Right ventricle myocardium superior (tissue), 1 donor: ENCODE measurements at regions not wholly inside any gene's neighbourhood (a gene's known extent, or its start where the extent isn't known, plus 50 kb on each side); places are given as distances from the start of the nearest gene placed in this dataset.

Source experiments
- ATAC-seq: fragments of 200-7000 bp; cut with Tn5 transposase; one replicate; pipeline ENCODE4 v1.9.1; 2020; ENCODE audit warnings: mild to moderate bottlenecking; ENCODE audit not compliant: poor library complexity
- DNase-seq: peaks from one replicate; pipeline ENCODE4 v3.0.0-alpha.2; 2020
- intact Hi-C: fragments of 100-400 bp; cut with DNase I; formaldehyde crosslinking; loops from one replicate; pipeline ENCODE4 v1.11.2; 2022
- donor health status: DM: no; HTN: yes; CAD: no; lungs with severe emphysema.

GRCh38 chr1:187876775-187877174 lies 1048.0 kb downstream of the PLA2G4A start:
- ATAC-seq (no peak), DNase-seq (no peak)
- intact Hi-C loops: no loop called here

- ATAC-seq (no peak), DNase-seq (no peak)
- intact Hi-C loops: no loop called here
These were observed 1048.5 kb downstream of the PLA2G4A start for GRCh38 chr1:187877220-187877619.

GRCh38 chr1:187878883-187879282 lies 1050.1 kb downstream of the PLA2G4A start:
- intact Hi-C loops: no loop called here
- no peak for DNase-seq
- ATAC-seq: no peak

- intact Hi-C loops: no loop called here
These were observed 1054.6 kb downstream of the PLA2G4A start for GRCh38 chr1:187883356-187883755.

GRCh38 chr1:187891993-187892682 lies 1063.4 kb downstream of the PLA2G4A start:
- DNase-seq (no peak), ATAC-seq (no peak)
- intact Hi-C loops: no loop called here

More at GRCh38 chr1:187883356-187883755, 1054.6 kb downstream of the PLA2G4A start:
- DNase-seq: no peak
- no peak for ATAC-seq

- intact Hi-C loops: no loop called here
- no peak for ATAC-seq
- DNase-seq: no peak
These were observed 1063.9 kb downstream of the PLA2G4A start for GRCh38 chr1:187892683-187893039.

GRCh38 chr1:187893471-187893870 lies 1064.7 kb downstream of the PLA2G4A start:
- DNase-seq (no peak), ATAC-seq (no peak)
- intact Hi-C loops: no loop called here

GRCh38 chr1:187894349-187894748 lies 1065.6 kb downstream of the PLA2G4A start:
- ATAC-seq: no peak
- DNase-seq: no peak
- intact Hi-C loops: no loop called here

- no peak for ATAC-seq
- intact Hi-C loops: no loop called here
- no peak for DNase-seq
These were observed 1074.5 kb downstream of the PLA2G4A start for GRCh38 chr1:187903223-187903622.

- ATAC-seq (no peak), DNase-seq (no peak)
- intact Hi-C loops: no loop called here
These were observed 1080.6 kb downstream of the PLA2G4A start for GRCh38 chr1:187909382-187909781.

GRCh38 chr1:187911820-187912219 lies 1083.1 kb downstream of the PLA2G4A start:
- no peak for ATAC-seq
- no peak for DNase-seq
- intact Hi-C loops: no loop called here

GRCh38 chr1:187920976-187921375 lies 1092.2 kb downstream of the PLA2G4A start:
- DNase-seq: no peak
- no peak for ATAC-seq
- intact Hi-C loops: no loop called here

- ATAC-seq (no peak), DNase-seq (no peak)
- intact Hi-C loops: no loop called here
These were observed 1092.7 kb downstream of the PLA2G4A start for GRCh38 chr1:187921426-187921825.

GRCh38 chr1:187922255-187922654 lies 1093.5 kb downstream of the PLA2G4A start:
- DNase-seq (no peak), ATAC-seq (no peak)
- intact Hi-C loops: no loop called here

- ATAC-seq: no peak
- no peak for DNase-seq
- intact Hi-C loops: no loop called here
These were observed 1095.5 kb downstream of the PLA2G4A start for GRCh38 chr1:187924252-187924651.

GRCh38 chr1:187928288-187928687 lies 1099.5 kb downstream of the PLA2G4A start:
- ATAC-seq: no peak
- no peak for DNase-seq
- intact Hi-C loops: no loop called here

- no peak for ATAC-seq
- DNase-seq: no peak
- intact Hi-C loops: no loop called here
These were observed 1099.9 kb downstream of the PLA2G4A start for GRCh38 chr1:187928696-187929095.

GRCh38 chr1:187931776-187932175 lies 1103.0 kb downstream of the PLA2G4A start:
- ATAC-seq (no peak), DNase-seq (no peak)
- intact Hi-C loops: no loop called here

- DNase-seq (no peak), ATAC-seq (no peak)
- intact Hi-C loops: no loop called here
These were observed 1105.0 kb downstream of the PLA2G4A start for GRCh38 chr1:187933562-187934419.

- intact Hi-C loops: no loop called here
- DNase-seq (no peak), ATAC-seq (no peak)
These were observed 1107.9 kb downstream of the PLA2G4A start for GRCh38 chr1:187936667-187937066.
